ENCODE measurements at regions not wholly inside any gene's neighbourhood (a gene's known extent, or its start where the extent isn't known, plus 50 kb on each side); places are given as distances from the start of the nearest gene placed in this dataset.

DNA sequence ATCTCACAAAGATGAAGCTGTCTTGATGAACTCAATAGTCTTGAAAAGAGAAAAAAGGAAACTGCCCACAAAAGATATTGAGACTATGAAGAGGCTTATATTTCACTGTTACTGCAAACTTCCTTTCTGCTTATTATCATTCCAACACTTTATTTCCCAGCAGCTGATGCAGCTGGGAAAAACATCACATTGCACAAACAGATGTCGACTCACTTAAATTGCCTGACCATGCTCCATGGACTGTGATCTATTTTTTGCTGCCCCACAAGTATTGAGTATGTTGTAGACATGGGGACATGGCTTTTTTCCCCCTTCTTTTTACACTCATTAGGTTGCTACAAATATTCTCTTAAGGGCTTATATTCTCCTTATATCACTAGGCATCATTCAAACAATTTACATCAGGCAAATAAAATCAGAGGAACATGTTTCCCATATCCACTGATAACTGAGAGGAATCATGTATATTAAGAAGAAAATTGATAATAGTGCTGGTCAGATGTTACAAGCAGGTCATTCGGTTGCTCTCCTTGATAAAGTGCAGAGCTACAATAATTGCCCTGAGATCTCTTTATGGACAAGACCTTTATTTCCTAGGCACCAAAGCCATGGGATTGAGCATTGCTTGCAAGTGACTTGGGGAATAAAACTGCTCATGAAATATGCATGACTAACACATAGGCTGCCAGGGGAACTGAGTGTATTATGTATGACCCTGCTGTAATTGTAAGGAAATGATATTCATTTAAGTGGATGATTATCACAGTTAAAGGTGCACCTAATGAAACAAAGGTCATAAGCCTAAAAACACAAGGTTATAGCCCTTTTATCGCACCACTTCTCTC is 509.9 kb downstream of the ZNF608 start:
- Histone ChIP-seq H3K4me1 (no peaks in the 10 kb centered on the region), H3K27me3 (no peaks in the 10 kb centered on the region), H3K9me3 (peaks cover 0 to 4% (median 3%) of the 10 kb centered on the region in 4 donors), H3K27ac (no peak overlapping the region), H3K36me3 (no peaks in the 10 kb centered on the region), H3K4me3 (no peak overlapping the region)
- DNase-seq, result no peak
- WGBS, 2 donors, result 81 to 87% methylated on average over 3 of the region's 3 CpGs
- TF ChIP-seq EP300 (IDR thresholded peaks at IDR 0.05) (no peak), POLR2AphosphoS5 (IDR thresholded peaks at IDR 0.05) (no peak), POLR2A (IDR thresholded peaks at IDR 0.05) (no peak)
- TF ChIP-seq, protein P1, sequence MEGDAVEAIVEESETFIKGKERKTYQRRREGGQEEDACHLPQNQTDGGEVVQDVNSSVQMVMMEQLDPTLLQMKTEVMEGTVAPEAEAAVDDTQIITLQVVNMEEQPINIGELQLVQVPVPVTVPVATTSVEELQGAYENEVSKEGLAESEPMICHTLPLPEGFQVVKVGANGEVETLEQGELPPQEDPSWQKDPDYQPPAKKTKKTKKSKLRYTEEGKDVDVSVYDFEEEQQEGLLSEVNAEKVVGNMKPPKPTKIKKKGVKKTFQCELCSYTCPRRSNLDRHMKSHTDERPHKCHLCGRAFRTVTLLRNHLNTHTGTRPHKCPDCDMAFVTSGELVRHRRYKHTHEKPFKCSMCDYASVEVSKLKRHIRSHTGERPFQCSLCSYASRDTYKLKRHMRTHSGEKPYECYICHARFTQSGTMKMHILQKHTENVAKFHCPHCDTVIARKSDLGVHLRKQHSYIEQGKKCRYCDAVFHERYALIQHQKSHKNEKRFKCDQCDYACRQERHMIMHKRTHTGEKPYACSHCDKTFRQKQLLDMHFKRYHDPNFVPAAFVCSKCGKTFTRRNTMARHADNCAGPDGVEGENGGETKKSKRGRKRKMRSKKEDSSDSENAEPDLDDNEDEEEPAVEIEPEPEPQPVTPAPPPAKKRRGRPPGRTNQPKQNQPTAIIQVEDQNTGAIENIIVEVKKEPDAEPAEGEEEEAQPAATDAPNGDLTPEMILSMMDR (IDR thresholded peaks at IDR 0.05), result no peak
- ATAC-seq (ENCODE audit: low FRiP score in 2 of 2), result no peak

DNA sequence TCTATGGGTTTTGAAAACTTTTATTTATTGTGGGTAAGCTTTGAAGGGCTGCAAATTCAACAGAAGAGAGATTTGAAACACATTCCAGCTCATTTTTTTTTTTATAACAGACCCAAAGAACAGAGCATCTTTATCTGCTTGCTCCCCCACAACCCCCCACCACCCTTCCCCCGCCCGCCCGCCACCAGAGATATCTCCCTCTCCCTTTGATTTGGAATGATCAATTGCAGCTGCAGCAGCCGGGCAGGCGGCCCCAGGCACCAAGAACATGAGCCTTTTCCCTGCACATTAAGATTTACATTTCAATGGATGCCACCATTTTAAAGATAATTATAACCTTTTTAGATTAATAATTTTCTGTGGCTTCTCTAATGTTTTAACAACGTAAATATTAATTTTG is 510.9 kb downstream of the ZNF608 start:
- H3K9me3 ChIP-seq, result peaks cover 0 to 4% (median 3%) of the 10 kb centered on the region in 4 donors
- no peak for TF ChIP-seq POLR2A (IDR thresholded peaks at IDR 0.05)
- TF ChIP-seq, protein P1 (IDR thresholded peaks at IDR 0.05), result no peak
- no peak for TF ChIP-seq EP300 (IDR thresholded peaks at IDR 0.05)
- TF ChIP-seq POLR2AphosphoS5 (IDR thresholded peaks at IDR 0.05), result no peak
- no peaks in the 10 kb centered on the region for H3K4me1 ChIP-seq
- H3K4me3 ChIP-seq, result no peak overlapping the region
- whole genome bisulfite sequencing, 2 donors, result 92 to 93% methylated on average over 6 of the region's 6 CpGs
- no peaks in the 10 kb centered on the region for H3K27me3 ChIP-seq
- H3K36me3 ChIP-seq, result no peaks in the 10 kb centered on the region
- ATAC-seq (ENCODE audit: low FRiP score in 2 of 2) (no peak), DNase-seq (peak in 1 of 2 donors; percentile 10)
- H3K27ac ChIP-seq, result no peak overlapping the region

- H3K4me1 ChIP-seq, result no peaks in the 10 kb centered on the region
- 82 to 85% methylated on average over 1 of the region's 1 CpG for WGBS, 2 donors
- ATAC-seq (ENCODE audit: low FRiP score in 2 of 2) (no peak), DNase-seq (no peak)
- no peak overlapping the region for H3K4me3 ChIP-seq
- H3K27me3 ChIP-seq, result no peaks in the 10 kb centered on the region
- peaks cover 0 to 4% (median 3%) of the 10 kb centered on the region in 4 donors for H3K9me3 ChIP-seq
- TF ChIP-seq EP300 (IDR thresholded peaks at IDR 0.05) (no peak), POLR2A (IDR thresholded peaks at IDR 0.05) (no peak)
- no peak overlapping the region for H3K27ac ChIP-seq
- H3K36me3 ChIP-seq, result no peaks in the 10 kb centered on the region
These were observed 511.5 kb downstream of the ZNF608 start for GRCh38 chr5:124234770-124235562.

GRCh38 chr5:124234022-124234769 is 512.2 kb downstream of the ZNF608 start:
- H3K27me3 ChIP-seq, result no peaks in the 10 kb centered on the region
- no peaks in the 10 kb centered on the region for H3K4me1 ChIP-seq
- 80 to 83% methylated on average over 5 of the region's 5 CpGs for WGBS, 2 donors
- H3K4me3 ChIP-seq, result no peak overlapping the region
- ATAC-seq (ENCODE audit: low FRiP score in 2 of 2), result no peak
- no peak overlapping the region for H3K27ac ChIP-seq
- H3K36me3 ChIP-seq, result no peaks in the 10 kb centered on the region
- DNase-seq, result no peak
- no peaks in the 10 kb centered on the region for H3K9me3 ChIP-seq
- no peak for TF ChIP-seq POLR2A (IDR thresholded peaks at IDR 0.05)
- TF ChIP-seq POLR2AphosphoS5 (IDR thresholded peaks at IDR 0.05), result no peak

DNA sequence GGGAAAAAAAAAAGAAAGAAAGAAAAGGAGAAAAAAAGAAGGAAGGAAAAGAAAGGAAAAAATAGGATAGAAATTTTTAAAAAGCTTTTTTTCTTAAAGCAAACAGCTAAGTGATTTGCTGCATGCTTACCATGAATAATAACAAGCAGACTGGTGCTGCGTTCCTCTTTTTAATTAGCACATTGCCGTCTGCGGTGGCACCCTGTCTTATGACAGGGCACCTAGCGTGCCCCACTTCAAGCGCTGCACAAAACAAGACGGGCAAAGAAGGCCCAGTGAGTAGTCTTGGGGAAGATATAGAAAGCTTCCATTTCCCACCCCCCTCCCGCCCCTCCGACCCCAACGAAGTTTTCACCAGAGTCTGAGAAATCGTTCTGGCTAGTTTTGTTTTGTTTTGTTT is 513.9 kb downstream of the ZNF608 start:
- no peaks in the 10 kb centered on the region for H3K4me1 ChIP-seq
- no peak for DNase-seq
- H3K4me3 ChIP-seq, result no peak overlapping the region
- H3K27me3 ChIP-seq, result no peaks in the 10 kb centered on the region
- H3K9me3 ChIP-seq, result no peaks in the 10 kb centered on the region
- TF ChIP-seq EP300 (IDR thresholded peaks at IDR 0.05) (no peak), POLR2AphosphoS5 (IDR thresholded peaks at IDR 0.05) (no peak), POLR2A (IDR thresholded peaks at IDR 0.05) (no peak)
- TF ChIP-seq, protein P1 (IDR thresholded peaks at IDR 0.05), result no peak
- no peaks in the 10 kb centered on the region for H3K36me3 ChIP-seq
- ATAC-seq (ENCODE audit: low FRiP score in 2 of 2), result no peak
- WGBS, 2 donors, result 78 to 93% methylated on average over 10 of the region's 10 CpGs
- H3K27ac ChIP-seq, result no peak overlapping the region
